Suppressor macrophage treated with lipopolysaccharide for 1 hour (primary cell): ENCODE measurements at regions not wholly inside any gene's neighbourhood (a gene's known extent, or its start where the extent isn't known, plus 50 kb on each side); places are given as distances from the start of the nearest gene placed in this dataset.

Experiments used
- DNase-seq, 3 donors: peaks; one replicate each; pipeline ENCODE4 v3.0.0-alpha.2; 2020 to 2022

DNA sequence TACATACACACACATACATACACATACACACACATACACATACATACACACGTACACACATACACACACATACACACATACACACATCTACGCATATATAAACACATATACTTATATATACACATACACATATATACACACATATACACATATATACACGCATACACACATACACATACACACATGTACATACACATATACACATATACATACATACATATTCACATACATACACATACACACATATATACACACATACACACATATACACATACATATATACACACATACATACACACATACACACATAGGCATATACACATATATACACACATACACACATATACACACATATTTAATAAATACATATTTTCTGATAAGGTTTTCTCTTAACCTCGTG lies 324.0 kb downstream of the RPS6KC1 start:
- DNase-seq = no peak

DNA sequence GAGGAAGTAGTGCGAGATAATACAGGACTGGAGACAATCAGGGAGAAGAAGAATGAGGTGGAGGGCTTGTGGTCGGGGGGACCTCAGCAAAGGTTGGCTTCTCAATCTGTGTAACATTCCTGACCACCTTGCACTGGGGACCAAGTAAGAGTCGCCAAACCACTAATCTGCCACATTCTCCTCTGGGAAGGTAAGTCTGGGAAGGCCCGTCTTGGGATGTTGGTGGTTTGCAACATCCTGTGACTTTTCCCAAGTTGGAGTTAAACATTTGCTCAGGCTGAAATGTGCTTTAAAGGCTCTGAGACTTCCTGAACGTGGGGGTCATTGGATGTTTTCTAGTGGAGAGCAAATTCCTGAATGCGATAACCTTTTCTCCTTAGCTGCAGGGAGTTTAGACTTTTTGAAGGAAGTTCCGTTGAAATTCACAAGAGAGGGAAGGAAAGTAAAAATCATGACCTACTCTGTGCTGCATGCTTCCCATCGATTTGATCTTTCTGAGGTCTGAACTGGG lies 325.9 kb downstream of the RPS6KC1 start:
- DNase-seq = no peak

DNA sequence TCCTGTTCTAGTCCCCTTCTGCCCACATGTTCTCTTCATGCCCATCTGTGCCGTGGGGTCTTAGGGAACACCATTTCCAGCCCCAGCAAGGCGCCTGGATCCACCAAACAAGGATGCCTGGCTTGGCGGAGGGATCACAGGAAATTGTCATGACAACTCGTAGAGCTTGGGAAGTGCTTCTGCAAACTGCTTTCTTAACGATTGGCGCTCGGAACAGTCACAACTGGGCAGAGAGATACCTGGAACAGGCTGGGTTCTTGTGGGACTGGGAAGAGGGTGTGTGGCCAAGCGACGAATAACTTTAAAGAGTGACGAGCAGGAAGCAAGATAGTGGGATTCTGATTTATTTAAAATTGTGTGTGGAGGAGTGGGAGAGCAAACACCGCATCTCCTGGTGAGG lies 329.8 kb downstream of the RPS6KC1 start:
- DNase-seq = no peak

DNA sequence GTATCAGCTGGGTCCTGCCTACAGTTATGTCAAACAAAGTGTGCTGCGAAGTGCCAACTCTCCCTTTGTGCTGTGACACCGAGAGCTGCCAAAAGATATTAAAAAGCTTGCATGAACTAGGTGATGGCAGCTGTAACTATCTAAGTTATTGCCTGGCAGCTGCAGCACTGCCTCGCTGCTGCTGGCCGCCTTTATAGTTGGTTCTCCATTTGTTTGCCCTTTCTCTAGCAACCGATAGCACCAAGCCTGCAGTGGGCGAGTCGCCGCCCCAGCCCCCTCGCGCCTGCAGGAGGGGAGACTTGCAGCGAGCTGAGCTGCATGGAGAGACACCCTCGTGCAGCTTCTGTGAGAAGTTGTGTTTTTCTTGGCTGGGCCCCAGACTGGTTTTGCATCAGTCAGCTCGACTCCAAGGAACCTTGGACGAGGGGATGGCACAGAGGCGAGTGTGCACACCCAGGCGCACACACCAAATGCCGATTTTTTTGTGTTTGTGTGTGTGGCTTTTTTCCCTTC lies 330.6 kb downstream of the RPS6KC1 start:
- no peak for DNase-seq

DNA sequence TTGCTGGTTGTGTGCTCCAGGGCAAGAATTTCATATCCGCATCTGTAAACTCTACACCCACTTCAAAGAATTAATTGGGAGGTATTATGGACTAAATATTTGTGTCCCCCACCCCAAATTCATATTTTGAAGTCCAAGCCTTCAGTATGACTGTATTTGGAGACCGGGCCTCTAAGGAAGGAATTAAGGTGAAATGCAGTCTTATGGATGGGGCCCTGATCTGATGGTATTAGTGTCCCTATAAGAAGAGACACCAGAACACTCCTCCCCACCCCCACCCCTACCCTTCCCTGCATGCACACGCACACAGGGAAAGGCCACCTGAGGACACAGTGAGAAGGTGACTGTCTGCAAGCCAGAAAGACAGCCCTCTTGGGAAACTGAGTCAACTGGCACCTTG lies 332.4 kb downstream of the RPS6KC1 start:
- no peak for DNase-seq

GRCh38 chr1:213385201-213385600 lies 334.2 kb downstream of the RPS6KC1 start:
- no peak for DNase-seq

GRCh38 chr1:213385806-213386324 lies 334.8 kb downstream of the RPS6KC1 start:
- DNase-seq = no peak

GRCh38 chr1:213387380-213388015 lies 336.5 kb downstream of the RPS6KC1 start:
- DNase-seq = no peak

- DNase-seq = no peak
Observed at GRCh38 chr1:213388199-213388598, 337.2 kb downstream of the RPS6KC1 start.

- no peak for DNase-seq
Observed at GRCh38 chr1:213389061-213389581, 338.1 kb downstream of the RPS6KC1 start.

- no peak for DNase-seq
Observed at GRCh38 chr1:213391445-213391844, 340.4 kb downstream of the RPS6KC1 start.

DNA sequence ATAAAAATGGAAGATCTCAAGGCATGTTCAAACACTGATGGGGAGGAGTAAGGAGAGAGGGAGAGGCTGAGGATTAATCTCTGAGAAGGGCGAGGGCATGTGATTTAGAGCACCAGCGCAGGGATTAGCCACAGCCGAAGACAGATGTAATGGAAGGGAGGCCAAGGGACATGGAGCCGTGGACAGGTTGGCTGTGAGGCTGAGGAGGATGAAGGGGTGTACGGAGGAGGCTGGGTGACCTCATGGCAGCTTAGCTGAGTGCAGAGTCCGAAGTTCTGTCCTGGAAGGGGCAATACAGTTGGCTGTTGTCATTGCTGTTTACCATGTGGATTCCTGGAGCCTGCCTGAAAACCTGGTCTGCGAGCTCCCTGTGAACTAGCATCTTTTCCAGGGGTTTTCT lies 342.8 kb downstream of the RPS6KC1 start:
- no peak for DNase-seq

GRCh38 chr1:213394837-213395236 lies 343.8 kb downstream of the RPS6KC1 start:
- DNase-seq = no peak

GRCh38 chr1:213397638-213398037 lies 346.6 kb downstream of the RPS6KC1 start:
- DNase-seq = no peak

GRCh38 chr1:213399695-213400094 lies 348.7 kb downstream of the RPS6KC1 start:
- DNase-seq = no peak

DNA sequence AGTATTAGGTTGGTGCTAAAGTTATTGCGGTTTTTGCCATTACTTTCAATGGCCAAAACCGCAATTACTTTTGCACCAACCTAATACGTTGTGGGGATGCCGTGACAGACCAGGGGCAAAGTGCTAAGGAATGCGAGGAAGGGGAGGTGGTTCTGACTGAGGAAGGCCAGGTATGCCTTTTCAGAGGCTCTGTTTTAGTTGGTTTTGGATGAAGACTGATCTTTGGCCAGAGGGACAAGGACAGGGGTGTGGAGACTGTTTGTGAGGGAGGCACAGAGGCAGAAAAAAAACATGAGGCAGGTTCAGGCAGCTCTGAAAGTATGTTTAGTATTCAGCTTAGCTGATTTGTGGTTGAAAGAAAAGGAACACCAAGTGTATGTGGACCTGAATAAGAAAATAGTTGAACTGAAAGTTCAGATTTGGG lies 358.2 kb downstream of the RPS6KC1 start:
- DNase-seq = no peak

GRCh38 chr1:213409971-213410370 lies 358.9 kb downstream of the RPS6KC1 start:
- DNase-seq = no peak

DNA sequence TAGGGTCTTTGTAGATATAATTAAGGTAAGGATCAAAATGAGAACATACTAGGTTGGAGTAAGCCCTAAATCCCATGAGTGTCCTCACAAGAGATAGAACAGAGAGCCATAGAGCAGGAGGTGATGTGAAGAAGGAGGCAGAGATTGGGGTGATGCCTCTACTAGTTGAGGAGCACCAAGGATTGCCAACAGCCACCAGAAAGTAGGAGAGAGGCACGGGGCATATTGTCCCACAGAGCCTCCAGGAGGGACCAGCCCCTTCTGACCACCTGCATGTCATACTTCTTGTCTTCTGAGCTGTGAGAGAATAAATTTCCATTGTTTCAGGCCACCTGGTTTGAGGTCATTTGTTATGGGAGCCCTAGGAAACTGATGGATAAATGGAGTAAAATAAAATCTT lies 363.3 kb downstream of the RPS6KC1 start:
- no peak for DNase-seq

DNA sequence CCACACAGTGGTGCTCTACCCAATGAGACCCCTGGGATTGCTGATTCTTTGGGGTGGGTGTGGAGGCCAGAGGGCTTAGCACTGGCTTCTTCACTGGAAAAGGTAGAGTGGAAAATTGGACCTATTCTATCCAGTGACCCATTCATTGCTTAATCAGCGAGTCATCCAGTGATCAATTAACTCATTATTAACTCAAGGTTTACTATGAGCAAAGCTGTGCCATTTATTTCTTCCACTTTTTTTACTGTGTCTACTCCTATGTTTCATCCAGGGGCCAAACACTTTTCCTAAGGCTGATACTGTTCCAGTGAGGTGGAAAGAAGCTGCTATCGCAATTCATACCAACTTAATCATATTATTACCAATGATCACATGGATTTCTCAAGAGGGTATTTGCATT lies 363.9 kb downstream of the RPS6KC1 start:
- DNase-seq = no peak

DNA sequence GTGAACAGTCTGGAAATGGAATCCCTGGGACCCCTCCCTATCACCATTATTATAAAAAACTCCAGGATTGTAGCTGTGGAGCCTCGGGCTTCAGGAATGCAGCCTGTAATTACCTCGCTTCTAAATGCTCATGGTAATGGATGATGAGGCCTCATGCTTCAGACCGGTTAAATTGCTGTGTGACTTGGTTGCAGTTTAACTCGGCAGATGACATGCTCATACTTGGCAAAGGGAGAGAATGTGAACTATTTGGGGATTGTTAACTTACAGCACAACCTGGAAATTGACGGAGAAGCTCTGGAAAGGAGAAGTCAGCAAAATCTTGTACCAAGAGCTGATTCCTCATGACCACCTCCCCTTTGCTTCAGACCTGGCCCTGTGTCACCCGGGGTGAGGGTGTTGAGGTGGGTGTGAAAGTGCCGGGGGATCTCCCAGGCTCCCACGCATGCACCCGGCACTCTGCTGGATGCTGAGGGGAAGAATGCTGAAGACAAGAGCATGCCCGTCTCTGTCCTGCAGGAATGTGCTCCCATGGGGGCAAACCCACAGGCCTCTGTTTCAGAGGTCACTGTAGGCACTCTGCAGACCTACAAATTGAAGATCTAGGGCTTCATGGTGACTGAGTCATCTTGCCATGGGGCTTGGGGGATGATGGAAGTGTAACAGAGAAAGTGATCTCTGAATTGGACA lies 364.8 kb downstream of the RPS6KC1 start:
- no peak for DNase-seq

DNA sequence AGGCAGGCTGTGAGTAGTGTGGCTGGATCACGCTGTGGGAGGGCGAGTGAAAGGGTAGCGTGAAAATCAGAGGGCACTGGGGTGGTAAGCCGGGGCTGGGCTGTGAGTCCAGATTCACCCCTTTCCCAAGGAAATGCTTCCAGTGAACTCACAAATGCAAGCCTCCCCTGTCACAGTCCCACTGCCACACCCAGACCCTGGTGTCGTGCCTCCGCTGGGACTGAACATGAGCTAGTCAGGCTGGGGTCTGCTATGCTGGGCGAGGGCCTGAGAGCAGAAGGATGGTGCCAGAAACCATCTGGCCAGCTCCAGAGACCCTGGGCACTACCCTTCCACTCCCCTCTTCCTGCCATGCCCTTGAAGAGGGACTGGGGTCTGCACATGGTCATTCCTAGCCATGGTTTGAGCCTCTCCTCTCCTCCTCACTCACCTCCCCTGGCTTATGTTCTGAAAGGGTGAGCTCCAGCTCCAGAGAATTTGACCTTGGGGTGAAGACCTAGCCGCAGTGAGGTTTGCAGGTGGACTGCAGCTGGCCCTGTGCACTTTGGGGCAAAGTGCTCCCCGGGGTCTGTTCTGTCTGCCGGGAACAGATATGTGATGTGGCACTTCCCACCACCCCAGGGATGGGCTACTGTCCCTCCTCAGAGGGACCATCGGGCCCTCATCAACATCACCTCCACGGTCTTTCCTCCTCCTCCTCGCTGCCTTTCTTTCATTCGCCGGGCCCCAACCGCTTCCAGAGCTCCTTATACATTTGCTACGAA lies 365.6 kb downstream of the RPS6KC1 start:
- no peak for DNase-seq

DNA sequence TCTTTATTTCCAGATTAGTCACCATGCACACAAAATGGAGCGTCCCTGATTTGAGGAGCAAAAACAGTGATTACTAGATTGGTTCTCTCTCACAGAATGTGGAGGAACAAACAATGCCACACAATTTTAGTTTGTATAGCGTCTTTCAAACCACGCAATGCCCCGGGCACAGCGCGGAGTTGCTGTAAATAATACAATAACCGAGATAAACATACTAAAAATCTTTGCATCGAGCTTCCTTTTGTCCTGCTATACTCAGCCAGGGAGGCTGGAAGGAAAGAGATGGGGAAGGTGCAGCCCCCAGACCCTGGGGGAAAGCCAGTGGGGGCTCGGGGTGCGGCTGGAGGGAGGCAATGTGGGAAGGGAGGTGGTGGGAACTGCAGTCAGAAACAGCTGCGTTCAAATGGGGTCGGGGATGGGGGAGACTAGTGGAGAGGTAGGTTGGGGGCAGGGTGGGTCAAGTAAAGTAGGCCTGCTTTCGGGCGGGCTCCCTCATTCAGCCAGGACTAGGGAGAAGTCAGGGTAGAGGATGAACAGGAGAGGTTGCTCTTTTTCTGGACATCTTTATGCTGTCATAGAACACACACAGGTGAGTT lies 366.3 kb downstream of the RPS6KC1 start:
- DNase-seq = no peak

GRCh38 chr1:213417846-213418245 lies 366.8 kb downstream of the RPS6KC1 start:
- DNase-seq = no peak
